ENCODE measurements at regions not wholly inside any gene's neighbourhood (a gene's known extent, or its start where the extent isn't known, plus 50 kb on each side); places are given as distances from the start of the nearest gene placed in this dataset.

DNA sequence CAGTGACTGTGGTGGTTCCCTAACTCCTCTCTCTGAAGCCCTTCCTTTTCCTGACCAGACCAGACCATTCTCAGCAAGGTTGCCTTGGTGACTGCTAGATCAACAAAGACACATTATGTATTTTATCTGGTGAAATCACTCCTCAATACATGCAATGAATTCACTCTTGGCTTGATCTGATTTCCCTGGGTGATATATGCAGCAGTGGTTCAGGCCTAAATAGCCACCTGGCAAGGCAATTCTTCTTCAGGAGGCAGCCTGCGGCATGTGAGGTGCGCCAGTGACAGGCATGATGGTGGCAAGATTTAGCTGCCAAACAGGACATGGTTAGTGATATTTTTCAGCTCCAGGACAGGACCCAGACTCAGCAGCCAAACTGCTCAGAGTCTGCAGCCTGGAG, 350.3 kb upstream of the CCDC196 start:
- ChIA-PET POLR2A (ENCODE audit: low non-redundant PET) (no interaction called here), CTCF (no interaction called here)
- TF ChIP-seq CTCF (conservative IDR thresholded peaks at IDR 0.05; ENCODE audit: low read depth, low read length) (no peak), EZH2 (IDR thresholded peaks at IDR 0.05; ENCODE audit: borderline replicate concordance, low read depth, low read length, poor library complexity, severe bottlenecking) (no peak)
- Histone ChIP-seq H3K36me3 (ENCODE audit: insufficient read depth, low read length, poor library complexity, severe bottlenecking) (no peaks in the 10 kb centered on the region), H3K27me3 (replicated peaks; ENCODE audit: insufficient read depth, low read depth, low read length, poor library complexity) (no peaks in the 10 kb centered on the region), H3K4me1 (ENCODE audit: insufficient read depth, low read length, poor library complexity, severe bottlenecking) (no peaks in the 10 kb centered on the region), H3K4me3 (ENCODE audit: low read depth, low read length, poor library complexity, severe bottlenecking) (no peak overlapping the region), H3K9me3 (ENCODE audit: low read depth, low read length, poor library complexity, severe bottlenecking) (no peaks in the 10 kb centered on the region), H3K27ac (ENCODE audit: low read depth, low read length, poor library complexity, severe bottlenecking) (no peak overlapping the region)
- no TSS peak for BruUV-seq (replicated peaks)
- intact Hi-C loops (cut with micrococcal nuclease; ENCODE audit: unreplicated experiment) = no loop called here
- no peak for DNase-seq (ENCODE audit: low spot score)

- no TSS peak for BruUV-seq (replicated peaks)
- POLR2A ChIA-PET (ENCODE audit: low non-redundant PET) = no interaction called here
- no peaks in the 10 kb centered on the region for H3K4me1 ChIP-seq (ENCODE audit: insufficient read depth, low read length, poor library complexity, severe bottlenecking)
Measured at GRCh38 chr14:66137081-66137480, 349.1 kb upstream of the CCDC196 start.

DNA sequence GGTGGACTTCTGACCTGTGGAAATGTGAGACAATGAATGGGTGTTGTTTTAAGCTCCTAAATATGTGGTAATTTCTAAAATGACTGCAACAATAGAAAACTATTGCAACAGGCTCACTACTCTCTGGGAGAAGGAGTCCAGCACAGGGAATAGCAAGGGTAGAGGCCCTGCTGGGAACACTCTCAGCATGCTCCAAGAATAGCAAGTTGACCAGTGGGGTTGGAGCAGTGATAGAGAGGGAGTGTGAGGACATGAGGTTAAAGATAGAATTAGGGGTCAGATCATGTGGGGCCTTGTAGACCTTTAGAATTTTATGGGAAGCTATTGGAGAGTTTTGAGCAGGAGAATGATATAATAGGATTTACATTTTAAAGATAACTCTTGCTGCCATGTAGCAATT, 346.7 kb upstream of the CCDC196 start:
- CTCF ChIA-PET = no interaction called here
- intact Hi-C loops (cut with micrococcal nuclease; ENCODE audit: unreplicated experiment) = no loop called here
- no peaks in the 10 kb centered on the region for H3K9me3 ChIP-seq (ENCODE audit: low read depth, low read length, poor library complexity, severe bottlenecking)
- no peak for TF ChIP-seq EZH2 (IDR thresholded peaks at IDR 0.05; ENCODE audit: borderline replicate concordance, low read depth, low read length, poor library complexity, severe bottlenecking)
- no peak for TF ChIP-seq CTCF (conservative IDR thresholded peaks at IDR 0.05; ENCODE audit: low read depth, low read length)
- BruUV-seq (replicated peaks) = no TSS peak
- no peaks in the 10 kb centered on the region for H3K27me3 ChIP-seq (replicated peaks; ENCODE audit: insufficient read depth, low read depth, low read length, poor library complexity)
- H3K36me3 ChIP-seq (ENCODE audit: insufficient read depth, low read length, poor library complexity, severe bottlenecking) = no peaks in the 10 kb centered on the region
- no peak overlapping the region for H3K4me3 ChIP-seq (ENCODE audit: low read depth, low read length, poor library complexity, severe bottlenecking)
- H3K4me1 ChIP-seq (ENCODE audit: insufficient read depth, low read length, poor library complexity, severe bottlenecking) = no peaks in the 10 kb centered on the region
- POLR2A ChIA-PET (ENCODE audit: low non-redundant PET) = no interaction called here
- no peak for DNase-seq (ENCODE audit: low spot score)
- H3K27ac ChIP-seq (ENCODE audit: low read depth, low read length, poor library complexity, severe bottlenecking) = no peak overlapping the region

More at GRCh38 chr14:66137081-66137480, 349.1 kb upstream of the CCDC196 start:
- Histone ChIP-seq H3K27me3 (replicated peaks; ENCODE audit: insufficient read depth, low read depth, low read length, poor library complexity) (no peaks in the 10 kb centered on the region), H3K27ac (ENCODE audit: low read depth, low read length, poor library complexity, severe bottlenecking) (no peak overlapping the region), H3K36me3 (ENCODE audit: insufficient read depth, low read length, poor library complexity, severe bottlenecking) (no peaks in the 10 kb centered on the region), H3K9me3 (ENCODE audit: low read depth, low read length, poor library complexity, severe bottlenecking) (no peaks in the 10 kb centered on the region), H3K4me3 (ENCODE audit: low read depth, low read length, poor library complexity, severe bottlenecking) (no peak overlapping the region)
- intact Hi-C loops (cut with micrococcal nuclease; ENCODE audit: unreplicated experiment) = no loop called here
- TF ChIP-seq EZH2 (IDR thresholded peaks at IDR 0.05; ENCODE audit: borderline replicate concordance, low read depth, low read length, poor library complexity, severe bottlenecking) (no peak), CTCF (conservative IDR thresholded peaks at IDR 0.05; ENCODE audit: low read depth, low read length) (no peak)
- DNase-seq (ENCODE audit: low spot score) = peak; percentile 8
- CTCF ChIA-PET = no interaction called here
